Choroid plexus epithelial cell (primary cell): ENCODE measurements at regions not wholly inside any gene's neighbourhood (a gene's known extent, or its start where the extent isn't known, plus 50 kb on each side); places are given as distances from the start of the nearest gene placed in this dataset.
A peak's percentile ranks its signal among the peaks of the same experiment; 100 is the strongest.

Experiments
- DNase-seq: peaks from one replicate; pipeline ENCODE4 v3.0.0-alpha.2; 2010; ENCODE audit warnings: low read depth
- H3K4me3 ChIP-seq: 2 replicates; pipeline ENCODE4 v1.5.1; 2011; ENCODE audit warnings: low read depth, mild to moderate bottlenecking, control low read depth, low read length, moderate library complexity
- CTCF ChIP-seq: conservative IDR thresholded peaks from 2 replicates; pipeline ENCODE4 v1.5.1; 2011; ENCODE audit warnings: low read depth, mild to moderate bottlenecking, control low read depth, inconsistent platforms, low read length, moderate library complexity

GRCh38 chr3:139289860-139290524 is 53.8 kb upstream of the MRPS22 start:
- no peak for TF ChIP-seq CTCF
- no peak for DNase-seq
- H3K4me3 ChIP-seq: no peak overlapping the region

- DNase-seq: no peak
- no peak for TF ChIP-seq CTCF
- H3K4me3 ChIP-seq: no peak overlapping the region
Observed at GRCh38 chr3:139291276-139292051, 52.4 kb upstream of the MRPS22 start.

GRCh38 chr3:139292192-139292591 is 51.6 kb upstream of the MRPS22 start:
- no peak for TF ChIP-seq CTCF
- DNase-seq: no peak
- no peak overlapping the region for H3K4me3 ChIP-seq

GRCh38 chr3:139292711-139293664 is 50.8 kb upstream of the MRPS22 start:
- DNase-seq: peak; percentile 23
- no peak for TF ChIP-seq CTCF
- H3K4me3 ChIP-seq: no peak overlapping the region

GRCh38 chr3:139293665-139294023 is 50.2 kb upstream of the MRPS22 start:
- no peak overlapping the region for H3K4me3 ChIP-seq
- DNase-seq: no peak
- no peak for TF ChIP-seq CTCF
